SK-N-SH (cell line): ENCODE measurements at regions not wholly inside any gene's neighbourhood (a gene's known extent, or its start where the extent isn't known, plus 50 kb on each side); places are given as distances from the start of the nearest gene placed in this dataset.
A peak's percentile ranks its signal among the peaks of the same experiment; 100 is the strongest.
"Not testable (repeated sequence)": the region's sequence is repeated elsewhere in the genome, so short reads cannot be mapped to it uniquely, and the experiment has no call there.

Source experiments
- CTCF ChIA-PET: fragments of 300-600, 350-600 bp; formaldehyde crosslinking; extraction: SDS; loops from one replicate; lab custom pipeline; 2021; lab: Yijun Ruan, JAX
- POLR2A ChIA-PET: fragments of 350-600 bp; sonication (Branson Sonifier 250); formaldehyde crosslinking; extraction: SDS; loops from one replicate; lab custom pipeline; 2020; ENCODE audit warnings: antibody characterized with exemption, inconsistent platforms; lab: Yijun Ruan, JAX
- DNase-seq: peaks from one replicate; pipeline ENCODE4 v3.0.0; 2012
- H2AFZ ChIP-seq: fragments of 200-600 bp; sonication (generic); 2 replicates; pipeline ENCODE4 v1.8.1; 2016; ENCODE audit warnings: antibody characterized with exemption, mild to moderate bottlenecking, low read depth
- H3F3A ChIP-seq: fragments of 200-600 bp; sonication (generic); replicated peaks from 2 replicates; pipeline ENCODE3; 2016; ENCODE audit warnings: antibody characterized with exemption, mild to moderate bottlenecking; ENCODE audit not compliant: insufficient read depth
- H3K27ac ChIP-seq, 2 experiments: fragments of 200-500 bp in 1 of 2; fragments of 200-600 bp in 1 of 2; sonication (Bioruptor generic) in 1 of 2; sonication (generic), shearing (Covaris generic) in 1 of 2; 2 replicates each; pipeline versions ENCODE4 v1.5.1 to v1.6.1; 2014 to 2016; ENCODE audit warnings: low read depth in 2 of 2, inconsistent platforms in 1 of 2, low read length in 1 of 2, mild to moderate bottlenecking in 1 of 2, mixed read lengths in 1 of 2
- H3K27me3 ChIP-seq: fragments of 200-600 bp; sonication (generic), shearing (Covaris generic); 2 replicates; pipeline ENCODE4 v1.6.1; 2016; ENCODE audit warnings: mixed run types; ENCODE audit not compliant: insufficient read depth
- H3K36me3 ChIP-seq, 2 experiments: fragments of 200-500 bp in 1 of 2; fragments of 200-600 bp in 1 of 2; sonication (Bioruptor generic) in 1 of 2; sonication (generic) in 1 of 2; replicated peaks in 1 of 2; 2 replicates each; pipeline versions ENCODE3 to v1.5.1; 2014 to 2016; ENCODE audit warnings: low read length in 1 of 2, mild to moderate bottlenecking in 1 of 2; ENCODE audit not compliant: insufficient read depth in 2 of 2, control insufficient read depth in 1 of 2
- H3K4me1 ChIP-seq, 2 experiments: fragments of 200-500 bp in 1 of 2; fragments of 200-600 bp in 1 of 2; sonication (Bioruptor generic) in 1 of 2; sonication (generic), shearing (Covaris generic) in 1 of 2; 2 replicates each; pipeline versions ENCODE4 v1.5.1 to v1.6.1; 2014 to 2016; ENCODE audit warnings: low read depth in 1 of 2, low read length in 1 of 2, mixed run types in 1 of 2; ENCODE audit not compliant: insufficient read depth in 2 of 2, control insufficient read depth in 1 of 2
- H3K4me2 ChIP-seq: fragments of 200-600 bp; sonication (generic), shearing (Covaris generic); 2 replicates; pipeline ENCODE4 v1.6.1; 2017; ENCODE audit warnings: mixed run types
- H3K4me3 ChIP-seq, 2 experiments: fragments of 200-500 bp in 1 of 2; fragments of 200-600 bp in 1 of 2; sonication (Bioruptor generic) in 1 of 2; sonication (generic), shearing (Covaris generic) in 1 of 2; 2 replicates each; pipeline versions ENCODE4 v1.5.1 to v1.8.1; 2014 to 2016; ENCODE audit warnings: low read depth in 2 of 2, inconsistent platforms in 1 of 2, low read length in 1 of 2, mild to moderate bottlenecking in 1 of 2, mixed read lengths in 1 of 2, moderate library complexity in 1 of 2
- H3K79me2 ChIP-seq: fragments of 200-600 bp; sonication (generic); 2 replicates; pipeline ENCODE4 v1.8.1; 2017; ENCODE audit warnings: mild to moderate bottlenecking; ENCODE audit not compliant: insufficient read depth
- H3K9ac ChIP-seq: fragments of 200-600 bp; sonication (generic); 2 replicates; pipeline ENCODE4 v1.6.1; 2017; ENCODE audit warnings: mixed run types
- H3K9me2 ChIP-seq: fragments of 200-600 bp; sonication (generic); 2 replicates; pipeline ENCODE4 v1.6.1; 2017; ENCODE audit warnings: mixed run types
- H3K9me3 ChIP-seq: fragments of 200-600 bp; sonication (generic); 2 replicates; pipeline ENCODE4 v1.6.1; 2017; ENCODE audit warnings: mixed run types, mild to moderate bottlenecking, moderate library complexity
- H4K20me1 ChIP-seq: fragments of 200-600 bp; sonication (generic); 2 replicates; pipeline ENCODE4 v1.6.1; 2017; ENCODE audit warnings: mild to moderate bottlenecking, mixed run types; ENCODE audit not compliant: insufficient read depth
- CTCF ChIP-seq: fragments of 200-600 bp; sonication (generic); IDR thresholded peaks from 2 replicates; pipeline ENCODE4 v1.6.1; 2017; ENCODE audit warnings: antibody characterized with exemption, mild to moderate bottlenecking, moderate library complexity
- FOXJ3 ChIP-seq: sonication (generic); formaldehyde crosslinking; IDR thresholded peaks from 2 replicates; pipeline ENCODE4 v1.5.1; 2020; ENCODE audit warnings: mild to moderate bottlenecking, missing genetic modification reagents
- GABPA ChIP-seq: IDR thresholded peaks from 2 replicates; pipeline ENCODE4 v1.4.0; 2012; ENCODE audit warnings: low read depth, mild to moderate bottlenecking
- JUND ChIP-seq: IDR thresholded peaks from 2 replicates; pipeline ENCODE4 v1.4.0; 2012
- NRF1 ChIP-seq: IDR thresholded peaks from 2 replicates; pipeline ENCODE4 v1.6.1; 2012; ENCODE audit warnings: low read depth, mild to moderate bottlenecking, low read length
- POLR2AphosphoS5 ChIP-seq: IDR thresholded peaks from 2 replicates; pipeline ENCODE4 v1.6.1; 2012; ENCODE audit warnings: low read depth, low read length
- SMC3 ChIP-seq: IDR thresholded peaks from 2 replicates; pipeline ENCODE4 v1.6.1; 2012; ENCODE audit warnings: low read depth, low read length, improper control_type of control experiment
- TCF12 ChIP-seq: IDR thresholded peaks from 2 replicates; pipeline ENCODE4 v1.4.0; 2012
- TEAD4 ChIP-seq: IDR thresholded peaks from 2 replicates; pipeline ENCODE4 v1.4.0; 2012; ENCODE audit warnings: mild to moderate bottlenecking, borderline replicate concordance; ENCODE audit not compliant: insufficient read depth
- ZBTB33 ChIP-seq: IDR thresholded peaks from 2 replicates; pipeline ENCODE4 v1.4.0; 2012; ENCODE audit warnings: low read depth, borderline replicate concordance
- WGBS: methylation state at CpG from one replicate; pipeline ENCODE4 v1.1.6; 2017; ENCODE audit warnings: low lambda C conversion rate; 5-methylcytosine and 5-hydroxymethylcytosine counted together

GRCh38 chr11:33987545-33987944 is 64.0 kb upstream of the CAPRIN1 start (continued):
- TF ChIP-seq FOXJ3 (no peak), GABPA (no peak), ZBTB33 (no peak), TEAD4 (no peak), TCF12 (no peak), NRF1 (no peak), SMC3 (no peak)

GRCh38 chr11:33986597-33987501 is 64.7 kb upstream of the CAPRIN1 start:
- H3K9me2 ChIP-seq, DNase-seq, H2AFZ ChIP-seq, H3K4me1 ChIP-seq, H3K36me3 ChIP-seq, H3K9ac ChIP-seq, H3K4me3 ChIP-seq, H3K27ac ChIP-seq, POLR2A ChIA-PET, H3K79me2 ChIP-seq, H3K4me2 ChIP-seq, H3K27me3 ChIP-seq, H4K20me1 ChIP-seq, H3F3A ChIP-seq, H3K9me3 ChIP-seq: not testable (repeated sequence)
- 63% methylated on average over 12 of the region's 12 CpGs for WGBS
- CTCF ChIA-PET = interaction anchor here (0.7 to 3.9 kb wide), 35 partner anchors 8 to 372 kb away, joined by 3 to 45 read pairs (median 5); partner anchors contain the start of gene ABTB2

GRCh38 chr11:33984682-33985389 is 66.7 kb upstream of the CAPRIN1 start:
- CTCF ChIA-PET = interaction anchor here (0.7 to 1.0 kb wide), 3 partner anchors 144 to 155 kb away, joined by 3 read pairs; no protein-coding TSS in a partner anchor
- Histone ChIP-seq H4K20me1 (no peaks in the 10 kb centered on the region), H3F3A (no peaks in the 10 kb centered on the region), H3K79me2 (no peaks in the 10 kb centered on the region), H3K9ac (no peak overlapping the region), H3K4me1 (peaks cover 0 to 10% of the 10 kb centered on the region in 2 experiments; a peak in 1 of 4 replicates), H2AFZ (no peak overlapping the region), H3K27ac (no peak overlapping the region), H3K4me2 (no peak overlapping the region), H3K36me3 (no peaks in the 10 kb centered on the region)
- no peak for DNase-seq
- WGBS = 60% methylated on average over 5 of the region's 5 CpGs
- TF ChIP-seq CTCF = peak; percentile 40
- no peak for TF ChIP-seq JUND
- TF ChIP-seq POLR2AphosphoS5 = no peak
- TF ChIP-seq, all 33 proteins: peak for 1
- H3K4me3 ChIP-seq = no peak overlapping the region
- no peaks in the 10 kb centered on the region for H3K9me3 ChIP-seq
- H3K9me2 ChIP-seq = no peaks in the 10 kb centered on the region
- peaks cover 8% of the 10 kb centered on the region; the same call in 1 of the 2 replicates for H3K27me3 ChIP-seq
- POLR2A ChIA-PET = no interaction called here
